ENCODE measurements at regions not wholly inside any gene's neighbourhood (a gene's known extent, or its start where the extent isn't known, plus 50 kb on each side); places are given as distances from the start of the nearest gene placed in this dataset.

DNA sequence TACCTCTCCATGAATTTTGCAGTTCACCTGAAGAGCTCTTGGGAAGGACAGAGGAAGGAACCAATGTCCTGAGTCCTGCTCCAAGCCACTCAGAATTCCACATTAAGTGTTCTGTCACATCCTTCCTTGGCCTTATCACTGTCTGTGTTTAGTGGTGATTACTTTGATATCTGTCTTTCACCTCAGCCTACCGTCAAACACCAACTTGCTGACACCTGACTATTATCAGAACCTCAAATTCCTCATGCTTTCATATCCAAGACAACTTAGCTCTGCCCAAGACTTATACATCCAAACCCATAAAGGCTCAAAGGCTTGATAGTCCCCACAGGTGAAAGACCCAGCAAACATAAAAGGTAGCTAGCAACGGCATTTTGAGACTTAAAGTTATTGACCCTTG is 280.0 kb downstream of the MEX3B start:
- TF ChIP-seq CBX2 (IDR thresholded peaks at IDR 0.05; ENCODE audit: borderline replicate concordance, low read depth) (no peak), MAX (IDR thresholded peaks at IDR 0.05) (no peak), POLR2A (IDR thresholded peaks at IDR 0.05; ENCODE audit: low read length) (no peak)

All from A549 (cell line).